SK-N-SH (cell line): ENCODE measurements at regions not wholly inside any gene's neighbourhood (a gene's known extent, or its start where the extent isn't known, plus 50 kb on each side); places are given as distances from the start of the nearest gene placed in this dataset.

Experiments
- ELF1 ChIP-seq: IDR thresholded peaks from 2 replicates; pipeline ENCODE4 v1.4.0; 2012
- EP300 ChIP-seq, 2 experiments: IDR thresholded peaks; 2 replicates each; pipeline versions ENCODE4 v1.4.0 to v1.6.1; 2012; ENCODE audit warnings: borderline replicate concordance in 1 of 2, low read depth in 1 of 2, low read length in 1 of 2
- EZH2phosphoT487 ChIP-seq: fragments of 200-600 bp; sonication (generic); IDR thresholded peaks from 2 replicates; pipeline ENCODE4 v1.6.1; 2017; ENCODE audit warnings: low read depth, mixed run types, mild to moderate bottlenecking, antibody characterized with exemption, moderate library complexity, borderline replicate concordance
- FOXM1 ChIP-seq: IDR thresholded peaks from 2 replicates; pipeline ENCODE4 v1.4.0; 2012; ENCODE audit warnings: low read depth, mild to moderate bottlenecking
- JUND ChIP-seq: IDR thresholded peaks from 2 replicates; pipeline ENCODE4 v1.4.0; 2012
- MXI1 ChIP-seq: IDR thresholded peaks from 2 replicates; pipeline ENCODE4 v1.6.1; 2012; ENCODE audit warnings: mild to moderate bottlenecking, low read depth, low read length, improper control_type of control experiment
- NFIC ChIP-seq: IDR thresholded peaks from 2 replicates; pipeline ENCODE4 v1.4.0; 2012; ENCODE audit warnings: borderline replicate concordance
- NRF1 ChIP-seq: IDR thresholded peaks from 2 replicates; pipeline ENCODE4 v1.6.1; 2012; ENCODE audit warnings: low read depth, mild to moderate bottlenecking, low read length
- RCOR1 ChIP-seq: fragments of 150-350 bp; IDR thresholded peaks from 2 replicates; pipeline ENCODE4 v1.6.1; 2017; ENCODE audit warnings: antibody characterized with exemption, low read length
- SMC3 ChIP-seq: IDR thresholded peaks from 2 replicates; pipeline ENCODE4 v1.6.1; 2012; ENCODE audit warnings: low read depth, low read length, improper control_type of control experiment
- TF ChIP-seq, protein P1 (sequence below): fragments of 200-600 bp; sonication (generic); IDR thresholded peaks from 2 replicates; pipeline ENCODE4 v1.6.1; 2017; ENCODE audit warnings: antibody characterized with exemption, mild to moderate bottlenecking, moderate library complexity
- TF ChIP-seq, protein P2 (sequence below): IDR thresholded peaks from 2 replicates; pipeline ENCODE4 v1.4.0; 2012; ENCODE audit warnings: low read depth
- TF ChIP-seq, protein P3 (sequence below): fragments of 150-350 bp; IDR thresholded peaks from 2 replicates; pipeline ENCODE4 v1.6.1; 2017; ENCODE audit warnings: antibody characterized with exemption, low read length, low read depth, borderline replicate concordance
- TF ChIP-seq, protein P4 (sequence below): IDR thresholded peaks from 2 replicates; pipeline ENCODE4 v1.6.1; 2012; ENCODE audit warnings: mild to moderate bottlenecking, low read depth, low read length, moderate library complexity

DNA sequence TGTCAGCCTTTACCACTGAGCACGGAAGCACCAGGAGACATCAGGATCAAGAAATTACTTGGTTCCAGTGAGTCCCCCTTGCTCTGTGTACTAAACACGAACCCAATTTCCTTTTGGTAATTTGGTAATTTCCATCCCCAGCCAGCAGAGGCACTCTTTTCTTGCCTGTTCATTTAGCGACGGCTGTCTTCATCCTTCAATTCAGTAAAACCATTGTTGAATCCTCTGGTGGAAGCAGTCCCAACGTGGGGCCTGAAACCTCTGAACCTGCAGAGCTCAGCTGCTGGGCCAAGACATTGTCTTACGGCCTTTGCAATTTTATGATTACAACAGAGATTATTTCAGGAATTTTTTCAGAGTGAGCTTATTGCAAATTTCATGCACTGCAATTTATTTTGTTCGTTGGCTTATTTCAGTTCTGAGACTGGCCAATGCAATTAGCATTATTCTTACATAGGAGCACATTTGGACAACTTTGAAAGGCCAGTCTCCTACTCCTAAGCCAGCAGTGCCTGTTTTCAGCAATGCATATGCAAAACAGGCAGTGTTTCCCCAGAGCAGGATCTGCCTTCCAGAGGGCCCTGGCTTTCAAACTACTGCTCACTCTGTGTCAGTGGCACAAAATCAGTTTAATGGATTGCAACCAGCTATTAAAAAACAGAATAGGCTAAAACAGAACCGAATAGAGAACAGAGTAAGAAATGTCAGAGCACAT lies 372.9 kb upstream of the TMEM132C start:
- TF ChIP-seq, protein P1, sequence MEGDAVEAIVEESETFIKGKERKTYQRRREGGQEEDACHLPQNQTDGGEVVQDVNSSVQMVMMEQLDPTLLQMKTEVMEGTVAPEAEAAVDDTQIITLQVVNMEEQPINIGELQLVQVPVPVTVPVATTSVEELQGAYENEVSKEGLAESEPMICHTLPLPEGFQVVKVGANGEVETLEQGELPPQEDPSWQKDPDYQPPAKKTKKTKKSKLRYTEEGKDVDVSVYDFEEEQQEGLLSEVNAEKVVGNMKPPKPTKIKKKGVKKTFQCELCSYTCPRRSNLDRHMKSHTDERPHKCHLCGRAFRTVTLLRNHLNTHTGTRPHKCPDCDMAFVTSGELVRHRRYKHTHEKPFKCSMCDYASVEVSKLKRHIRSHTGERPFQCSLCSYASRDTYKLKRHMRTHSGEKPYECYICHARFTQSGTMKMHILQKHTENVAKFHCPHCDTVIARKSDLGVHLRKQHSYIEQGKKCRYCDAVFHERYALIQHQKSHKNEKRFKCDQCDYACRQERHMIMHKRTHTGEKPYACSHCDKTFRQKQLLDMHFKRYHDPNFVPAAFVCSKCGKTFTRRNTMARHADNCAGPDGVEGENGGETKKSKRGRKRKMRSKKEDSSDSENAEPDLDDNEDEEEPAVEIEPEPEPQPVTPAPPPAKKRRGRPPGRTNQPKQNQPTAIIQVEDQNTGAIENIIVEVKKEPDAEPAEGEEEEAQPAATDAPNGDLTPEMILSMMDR = no peak
- no peak for TF ChIP-seq JUND
- TF ChIP-seq EP300 (IDR thresholded peaks at IDR 0.05; ENCODE audit: borderline replicate concordance in 1 of 2, low read depth in 1 of 2, low read length in 1 of 2) = no peak
- TF ChIP-seq EZH2phosphoT487 = no peak
- TF ChIP-seq, protein P2, sequence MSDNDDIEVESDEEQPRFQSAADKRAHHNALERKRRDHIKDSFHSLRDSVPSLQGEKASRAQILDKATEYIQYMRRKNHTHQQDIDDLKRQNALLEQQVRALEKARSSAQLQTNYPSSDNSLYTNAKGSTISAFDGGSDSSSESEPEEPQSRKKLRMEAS = no peak
- TF ChIP-seq, protein P3, sequence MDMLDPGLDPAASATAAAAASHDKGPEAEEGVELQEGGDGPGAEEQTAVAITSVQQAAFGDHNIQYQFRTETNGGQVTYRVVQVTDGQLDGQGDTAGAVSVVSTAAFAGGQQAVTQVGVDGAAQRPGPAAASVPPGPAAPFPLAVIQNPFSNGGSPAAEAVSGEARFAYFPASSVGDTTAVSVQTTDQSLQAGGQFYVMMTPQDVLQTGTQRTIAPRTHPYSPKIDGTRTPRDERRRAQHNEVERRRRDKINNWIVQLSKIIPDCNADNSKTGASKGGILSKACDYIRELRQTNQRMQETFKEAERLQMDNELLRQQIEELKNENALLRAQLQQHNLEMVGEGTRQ = no peak
- TF ChIP-seq FOXM1 = no peak
- no peak for TF ChIP-seq NFIC
- no peak for TF ChIP-seq MXI1
- TF ChIP-seq NRF1 = no peak
- no peak for TF ChIP-seq SMC3
- TF ChIP-seq ELF1 = no peak
- TF ChIP-seq, protein P4, sequence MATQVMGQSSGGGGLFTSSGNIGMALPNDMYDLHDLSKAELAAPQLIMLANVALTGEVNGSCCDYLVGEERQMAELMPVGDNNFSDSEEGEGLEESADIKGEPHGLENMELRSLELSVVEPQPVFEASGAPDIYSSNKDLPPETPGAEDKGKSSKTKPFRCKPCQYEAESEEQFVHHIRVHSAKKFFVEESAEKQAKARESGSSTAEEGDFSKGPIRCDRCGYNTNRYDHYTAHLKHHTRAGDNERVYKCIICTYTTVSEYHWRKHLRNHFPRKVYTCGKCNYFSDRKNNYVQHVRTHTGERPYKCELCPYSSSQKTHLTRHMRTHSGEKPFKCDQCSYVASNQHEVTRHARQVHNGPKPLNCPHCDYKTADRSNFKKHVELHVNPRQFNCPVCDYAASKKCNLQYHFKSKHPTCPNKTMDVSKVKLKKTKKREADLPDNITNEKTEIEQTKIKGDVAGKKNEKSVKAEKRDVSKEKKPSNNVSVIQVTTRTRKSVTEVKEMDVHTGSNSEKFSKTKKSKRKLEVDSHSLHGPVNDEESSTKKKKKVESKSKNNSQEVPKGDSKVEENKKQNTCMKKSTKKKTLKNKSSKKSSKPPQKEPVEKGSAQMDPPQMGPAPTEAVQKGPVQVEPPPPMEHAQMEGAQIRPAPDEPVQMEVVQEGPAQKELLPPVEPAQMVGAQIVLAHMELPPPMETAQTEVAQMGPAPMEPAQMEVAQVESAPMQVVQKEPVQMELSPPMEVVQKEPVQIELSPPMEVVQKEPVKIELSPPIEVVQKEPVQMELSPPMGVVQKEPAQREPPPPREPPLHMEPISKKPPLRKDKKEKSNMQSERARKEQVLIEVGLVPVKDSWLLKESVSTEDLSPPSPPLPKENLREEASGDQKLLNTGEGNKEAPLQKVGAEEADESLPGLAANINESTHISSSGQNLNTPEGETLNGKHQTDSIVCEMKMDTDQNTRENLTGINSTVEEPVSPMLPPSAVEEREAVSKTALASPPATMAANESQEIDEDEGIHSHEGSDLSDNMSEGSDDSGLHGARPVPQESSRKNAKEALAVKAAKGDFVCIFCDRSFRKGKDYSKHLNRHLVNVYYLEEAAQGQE = no peak
- no peak for TF ChIP-seq RCOR1
